Stimulated activated CD4-positive, alpha-beta T cell treated with anti-CD3 and anti-CD28 coated beads, TNF-alpha, amount 100 ng/mL, for 24 hours (primary cell): ENCODE measurements at regions not wholly inside any gene's neighbourhood (a gene's known extent, or its start where the extent isn't known, plus 50 kb on each side); places are given as distances from the start of the nearest gene placed in this dataset.
"Not testable (repeated sequence)": the region's sequence is repeated elsewhere in the genome, so short reads cannot be mapped to it uniquely, and the experiment has no call there.

Experiments
- DNase-seq, 3 experiments: peaks; one replicate each; pipeline ENCODE4 v3.0.0-alpha.2; 2020; ENCODE audit warnings: low read depth in 3 of 3

GRCh38 chr1:224791362-224791941 lies 138.0 kb upstream of the DNAH14 start:
- DNase-seq: no peak

- no peak for DNase-seq
These were observed 133.9 kb upstream of the DNAH14 start for GRCh38 chr1:224795591-224795990.

- DNase-seq: no peak
These were observed 130.4 kb upstream of the DNAH14 start for GRCh38 chr1:224799083-224799482.

- no peak for DNase-seq
These were observed 128.9 kb upstream of the DNAH14 start for GRCh38 chr1:224800486-224801119.

GRCh38 chr1:224801844-224802490 lies 127.5 kb upstream of the DNAH14 start:
- no peak for DNase-seq

- DNase-seq: no peak
These were observed 126.9 kb upstream of the DNAH14 start for GRCh38 chr1:224802617-224803016.

GRCh38 chr1:224804220-224804619 lies 125.3 kb upstream of the DNAH14 start:
- no peak for DNase-seq

- no peak for DNase-seq
These were observed 123.6 kb upstream of the DNAH14 start for GRCh38 chr1:224805889-224806288.

- DNase-seq: no peak
These were observed 120.3 kb upstream of the DNAH14 start for GRCh38 chr1:224809137-224809536.

- no peak for DNase-seq
These were observed 119.9 kb upstream of the DNAH14 start for GRCh38 chr1:224809613-224810012.

- DNase-seq: no peak
These were observed 117.9 kb upstream of the DNAH14 start for GRCh38 chr1:224811564-224811963.

GRCh38 chr1:224815647-224816046 lies 113.8 kb upstream of the DNAH14 start:
- no peak for DNase-seq

- no peak for DNase-seq
These were observed 113.4 kb upstream of the DNAH14 start for GRCh38 chr1:224816062-224816461.

- no peak for DNase-seq
These were observed 112.1 kb upstream of the DNAH14 start for GRCh38 chr1:224817382-224817781.

- DNase-seq: no peak
These were observed 109.6 kb upstream of the DNAH14 start for GRCh38 chr1:224819861-224820260.

- DNase-seq: no peak
These were observed 109.1 kb upstream of the DNAH14 start for GRCh38 chr1:224820341-224820740.

GRCh38 chr1:224821751-224822150 lies 107.7 kb upstream of the DNAH14 start:
- not testable (repeated sequence) for DNase-seq

GRCh38 chr1:224825525-224826000 lies 103.9 kb upstream of the DNAH14 start:
- no peak for DNase-seq

- no peak for DNase-seq
These were observed 100.8 kb upstream of the DNAH14 start for GRCh38 chr1:224828691-224829090.

- no peak for DNase-seq
These were observed 98.0 kb upstream of the DNAH14 start for GRCh38 chr1:224831501-224831900.

- not testable (repeated sequence) for DNase-seq
These were observed 89.7 kb upstream of the DNAH14 start for GRCh38 chr1:224839648-224840300.

- DNase-seq: not testable (repeated sequence)
These were observed 87.7 kb upstream of the DNAH14 start for GRCh38 chr1:224841803-224842202.
